SH-SY5Y (cell line): ENCODE measurements at regions not wholly inside any gene's neighbourhood (a gene's known extent, or its start where the extent isn't known, plus 50 kb on each side); places are given as distances from the start of the nearest gene placed in this dataset.

ENCODE experiments used
- GATA2 ChIP-seq: IDR thresholded peaks from 2 replicates; pipeline ENCODE4 v1.6.1; 2011; ENCODE audit warnings: mild to moderate bottlenecking, low read depth, low read length
- GATA3 ChIP-seq: IDR thresholded peaks from 2 replicates; pipeline ENCODE4 v1.6.1; 2011; ENCODE audit warnings: low read depth, mild to moderate bottlenecking, low read length, moderate library complexity

DNA sequence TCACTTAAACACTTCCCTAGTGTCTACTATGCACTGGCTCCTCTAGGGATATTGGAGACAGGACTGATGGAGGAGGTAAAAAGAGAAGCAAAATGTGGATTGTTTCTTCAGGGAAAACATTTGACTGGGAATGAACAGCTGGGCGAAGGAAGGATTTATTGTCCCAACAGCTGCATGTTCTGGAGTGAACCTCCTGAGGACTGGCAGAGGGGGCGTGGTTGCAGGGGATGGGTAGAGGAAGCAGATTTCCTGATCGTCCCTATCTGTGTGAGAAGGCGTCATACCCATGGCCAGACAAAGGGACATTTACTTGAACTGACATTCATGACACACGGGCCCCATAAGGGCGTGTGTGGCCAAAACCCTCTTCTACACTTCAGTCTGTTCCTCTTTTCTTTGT lies 321.5 kb downstream of the MAP2K4 start:
- TF ChIP-seq GATA2, result no peak
- no peak for TF ChIP-seq GATA3
